WTC11 (cell line): ENCODE measurements at regions not wholly inside any gene's neighbourhood (a gene's known extent, or its start where the extent isn't known, plus 50 kb on each side); places are given as distances from the start of the nearest gene placed in this dataset.

ENCODE experiments used
- ATAC-seq: fragments of 200-7000 bp; cut with Tn5 transposase; 2 replicates; pipeline ENCODE4 v1.10.0; 2021; ENCODE audit warnings: mild to moderate bottlenecking, moderate library complexity
- CTCF ChIA-PET: fragments of 300-600 bp; sonication (Branson Sonifier 250); formaldehyde crosslinking; loops from one replicate; lab custom pipeline; 2021; ENCODE audit warnings: antibody characterized with exemption; lab: Charles Lee
- POLR2A ChIA-PET: fragments of 350-600 bp; sonication (Branson Sonifier 250); formaldehyde crosslinking; loops from one replicate; lab custom pipeline; 2021; ENCODE audit warnings: antibody characterized with exemption; lab: Charles Lee
- DNase-seq: peaks from one replicate; pipeline ENCODE4 v3.0.0; 2021; ENCODE audit warnings: low spot score
- H3K27ac Mint-ChIP-seq: 2 replicates; pipeline ENCODE4 v1.8.0; 2021; ENCODE audit warnings: mixed read lengths
- H3K27me3 Mint-ChIP-seq: 2 replicates; pipeline ENCODE4 v1.8.0; 2021; ENCODE audit warnings: low read depth, mild to moderate bottlenecking, moderate library complexity, mixed read lengths
- H3K36me3 Mint-ChIP-seq: 2 replicates; pipeline ENCODE4 v1.8.0; 2021; ENCODE audit warnings: mixed read lengths
- H3K4me1 Mint-ChIP-seq: 2 replicates; pipeline ENCODE4 v1.8.0; 2022; ENCODE audit warnings: mixed read lengths
- H3K4me3 Mint-ChIP-seq: 2 replicates; pipeline ENCODE4 v1.8.0; 2021; ENCODE audit warnings: mild to moderate bottlenecking, moderate library complexity, mixed read lengths
- H3K9me3 Mint-ChIP-seq: 2 replicates; pipeline ENCODE4 v1.8.0; 2021; ENCODE audit warnings: mixed read lengths
- ATF6 ChIP-seq: sonication (generic); formaldehyde crosslinking; IDR thresholded peaks from 2 replicates; pipeline ENCODE4 v1.8.1; 2023; ENCODE audit warnings: mild to moderate bottlenecking, missing genetic modification reagents
- EMX1 ChIP-seq: fragments of 250-450 bp; sonication (Bioruptor Pico); IDR thresholded peaks from 2 replicates; pipeline ENCODE4 v1.8.0; 2021; ENCODE audit warnings: mild to moderate bottlenecking
- ERG ChIP-seq: fragments of 250-450 bp; sonication (Bioruptor Pico); IDR thresholded peaks from 2 replicates; pipeline ENCODE4 v1.8.0; 2021; ENCODE audit warnings: mild to moderate bottlenecking
- ESRRA ChIP-seq: sonication (generic); formaldehyde crosslinking; IDR thresholded peaks from 2 replicates; pipeline ENCODE4 v1.8.1; 2022; ENCODE audit warnings: mild to moderate bottlenecking, missing genetic modification reagents, borderline replicate concordance
- FOXK1 ChIP-seq: sonication (generic); formaldehyde crosslinking; IDR thresholded peaks from 2 replicates; pipeline ENCODE4 v1.8.0; 2022; ENCODE audit warnings: mild to moderate bottlenecking, moderate library complexity, missing genetic modification reagents
- GABPB1 ChIP-seq: sonication (generic); formaldehyde crosslinking; IDR thresholded peaks from 2 replicates; pipeline ENCODE4 v1.8.1; 2023; ENCODE audit warnings: mild to moderate bottlenecking, missing genetic modification reagents
- GRHL2 ChIP-seq: fragments of 250-450 bp; sonication (Bioruptor Pico); IDR thresholded peaks from 2 replicates; pipeline ENCODE4 v1.8.0; 2022; ENCODE audit warnings: mild to moderate bottlenecking, moderate library complexity; ENCODE audit not compliant: insufficient replicate concordance, severe bottlenecking
- HMGA2 ChIP-seq: fragments of 250-450 bp; sonication (Bioruptor Pico); IDR thresholded peaks from 2 replicates; pipeline ENCODE4 v1.4.0; 2021; ENCODE audit warnings: mild to moderate bottlenecking, moderate library complexity
- MAX ChIP-seq: sonication (generic); formaldehyde crosslinking; IDR thresholded peaks from 2 replicates; pipeline ENCODE4 v1.8.0; 2022; ENCODE audit warnings: mild to moderate bottlenecking, missing genetic modification reagents
- MXD4 ChIP-seq: fragments of 250-450 bp; sonication (Bioruptor Pico); IDR thresholded peaks from 2 replicates; pipeline ENCODE4 v1.8.0; 2021; ENCODE audit warnings: mild to moderate bottlenecking, moderate library complexity, borderline replicate concordance
- MYBL2 ChIP-seq: sonication (generic); formaldehyde crosslinking; IDR thresholded peaks from 2 replicates; pipeline ENCODE4 v1.8.1; 2023; ENCODE audit warnings: mild to moderate bottlenecking, moderate library complexity, missing genetic modification reagents
- NFATC4 ChIP-seq: fragments of 250-450 bp; sonication (Bioruptor Pico); IDR thresholded peaks from 2 replicates; pipeline ENCODE4 v1.9.0; 2021; ENCODE audit warnings: mild to moderate bottlenecking
- NFYB ChIP-seq: sonication (generic); formaldehyde crosslinking; conservative IDR thresholded peaks from 2 replicates; pipeline ENCODE4 v1.8.0; 2022; ENCODE audit warnings: low read depth, missing genetic modification reagents
- OVOL2 ChIP-seq: fragments of 250-450 bp; sonication (Bioruptor Pico); IDR thresholded peaks from 2 replicates; pipeline ENCODE4 v1.9.0; 2021; ENCODE audit warnings: mild to moderate bottlenecking, borderline replicate concordance
- PREB ChIP-seq: sonication (generic); formaldehyde crosslinking; IDR thresholded peaks from 2 replicates; pipeline ENCODE4 v1.8.1; 2022; ENCODE audit warnings: mild to moderate bottlenecking, missing genetic modification reagents, moderate library complexity, borderline replicate concordance
- PRRX2 ChIP-seq: fragments of 250-450 bp; sonication (Bioruptor Pico); IDR thresholded peaks from 2 replicates; pipeline ENCODE4 v1.8.0; 2021; ENCODE audit warnings: mild to moderate bottlenecking
- SMAD4 ChIP-seq: sonication (generic); formaldehyde crosslinking; IDR thresholded peaks from 2 replicates; pipeline ENCODE4 v1.8.0; 2022; ENCODE audit warnings: mild to moderate bottlenecking, missing genetic modification reagents
- TEAD4 ChIP-seq: sonication (generic); formaldehyde crosslinking; IDR thresholded peaks from 2 replicates; pipeline ENCODE4 v1.8.0; 2022; ENCODE audit warnings: mild to moderate bottlenecking, missing genetic modification reagents
- USF2 ChIP-seq: sonication (generic); formaldehyde crosslinking; IDR thresholded peaks from 2 replicates; pipeline ENCODE4 v1.8.1; 2023; ENCODE audit warnings: mild to moderate bottlenecking, missing genetic modification reagents, moderate library complexity
- ZBTB43 ChIP-seq: sonication (generic); formaldehyde crosslinking; IDR thresholded peaks from 2 replicates; pipeline ENCODE4 v1.8.1; 2023; ENCODE audit warnings: mild to moderate bottlenecking, missing genetic modification reagents
- ZMAT4 ChIP-seq: fragments of 250-450 bp; sonication (Bioruptor Pico); IDR thresholded peaks from 2 replicates; pipeline ENCODE4 v1.9.0; 2021; ENCODE audit warnings: mild to moderate bottlenecking
- ZNF219 ChIP-seq: sonication (generic); formaldehyde crosslinking; IDR thresholded peaks from 2 replicates; pipeline ENCODE4 v1.8.0; 2023; ENCODE audit warnings: missing genetic modification reagents, mild to moderate bottlenecking, borderline replicate concordance
- ZNF396 ChIP-seq: fragments of 250-450 bp; sonication (Bioruptor Pico); IDR thresholded peaks from 2 replicates; pipeline ENCODE4 v1.8.0; 2021; ENCODE audit warnings: mild to moderate bottlenecking, moderate library complexity, borderline replicate concordance
- ZNF512 ChIP-seq: sonication (generic); formaldehyde crosslinking; IDR thresholded peaks from 2 replicates; pipeline ENCODE4 v1.8.1; 2022; ENCODE audit warnings: missing genetic modification reagents, borderline replicate concordance
- ZSCAN18 ChIP-seq: fragments of 250-450 bp; sonication (Bioruptor Pico); IDR thresholded peaks from 2 replicates; pipeline ENCODE4 v2.1.2; 2022; ENCODE audit warnings: mild to moderate bottlenecking, moderate library complexity

- Mint-ChIP-seq H3K4me1 (peaks cover 3% of the 10 kb centered on the region), H3K4me3 (no peak overlapping the region), H3K9me3 (no peaks in the 10 kb centered on the region), H3K27ac (no peak overlapping the region), H3K36me3 (no peaks in the 10 kb centered on the region), H3K27me3 (peaks cover 4% of the 10 kb centered on the region; the same call in 1 of the 2 replicates)
- DNase-seq (no peak), ATAC-seq (no peak)
- ChIA-PET CTCF (no interaction called here), POLR2A (no interaction called here)
- TF ChIP-seq PRRX2, result no peak
- TF ChIP-seq MXD4 (CRISPR knock-in tag), result no peak
- TF ChIP-seq GRHL2, result no peak
- TF ChIP-seq NFATC4 (CRISPR knock-in tag), result no peak
- TF ChIP-seq ERG (CRISPR knock-in tag), result no peak
- TF ChIP-seq USF2 (CRISPR knock-in tag), result no peak
- TF ChIP-seq ATF6, result no peak
- TF ChIP-seq SMAD4 (CRISPR knock-in tag), result no peak
- no peak for TF ChIP-seq FOXK1 (CRISPR knock-in tag)
- TF ChIP-seq TEAD4 (CRISPR knock-in tag), result no peak
Measured at GRCh38 chr10:28778524-28778923, 101.2 kb downstream of the BAMBI start.

- no peaks in the 10 kb centered on the region for H3K9me3 Mint-ChIP-seq
- ChIA-PET POLR2A (no interaction called here), CTCF (no interaction called here)
- TF ChIP-seq MYBL2 (no peak), PREB (CRISPR knock-in tag) (no peak), ZNF512 (CRISPR knock-in tag) (no peak), ZSCAN18 (CRISPR knock-in tag) (no peak), GABPB1 (CRISPR knock-in tag) (no peak), ZNF396 (CRISPR knock-in tag) (no peak), HMGA2 (CRISPR knock-in tag) (no peak), SMAD4 (CRISPR knock-in tag) (no peak), MXD4 (CRISPR knock-in tag) (no peak), MAX (CRISPR knock-in tag) (no peak), ZMAT4 (CRISPR knock-in tag) (no peak), ESRRA (CRISPR knock-in tag) (no peak), ERG (CRISPR knock-in tag) (no peak), EMX1 (CRISPR knock-in tag) (no peak), ZBTB43 (CRISPR knock-in tag) (no peak), NFATC4 (CRISPR knock-in tag) (no peak), OVOL2 (CRISPR knock-in tag) (no peak), ZNF219 (CRISPR knock-in tag) (no peak), NFYB (CRISPR knock-in tag) (no peak)
Measured at GRCh38 chr10:28781296-28781695, 104.0 kb downstream of the BAMBI start.

More at GRCh38 chr10:28781296-28781695, 104.0 kb downstream of the BAMBI start:
- peaks cover 16% of the 10 kb centered on the region for H3K4me1 Mint-ChIP-seq
- no peak overlapping the region for H3K4me3 Mint-ChIP-seq
- no peak for DNase-seq
- ATAC-seq, result no peak
- peaks cover 20% of the 10 kb centered on the region for H3K27me3 Mint-ChIP-seq
- no peak overlapping the region for H3K27ac Mint-ChIP-seq
- H3K36me3 Mint-ChIP-seq, result no peaks in the 10 kb centered on the region
